ENCODE measurements at regions not wholly inside any gene's neighbourhood (a gene's known extent, or its start where the extent isn't known, plus 50 kb on each side); places are given as distances from the start of the nearest gene placed in this dataset.

GRCh38 chr2:71830497-71831192 is 317.0 kb downstream of the CYP26B1 start:
- FAIRE-seq: no peak
- DNase-seq (ENCODE audit: extremely low spot score, insufficient read length, low read depth): no peak

DNA sequence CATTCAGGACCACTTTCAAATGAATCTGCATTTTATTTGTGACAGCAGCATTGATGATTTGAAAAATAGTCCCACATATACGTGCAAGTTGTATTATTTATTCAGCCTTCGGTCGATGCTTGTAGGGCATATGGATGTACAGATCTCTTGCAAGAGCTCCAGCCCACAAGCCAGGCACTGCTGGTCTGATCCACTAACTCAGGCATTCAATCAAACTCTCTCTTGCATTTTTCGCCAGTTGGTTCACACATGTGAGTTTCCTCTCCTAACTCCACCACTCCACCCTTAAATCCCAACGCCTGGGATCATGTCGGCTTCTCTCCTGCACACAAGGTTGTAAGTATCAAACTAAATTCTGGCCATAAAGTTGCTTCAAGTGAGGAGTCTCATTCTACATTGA is 318.7 kb downstream of the CYP26B1 start:
- FAIRE-seq (no peak), DNase-seq (ENCODE audit: extremely low spot score, insufficient read length, low read depth) (no peak)

DNA sequence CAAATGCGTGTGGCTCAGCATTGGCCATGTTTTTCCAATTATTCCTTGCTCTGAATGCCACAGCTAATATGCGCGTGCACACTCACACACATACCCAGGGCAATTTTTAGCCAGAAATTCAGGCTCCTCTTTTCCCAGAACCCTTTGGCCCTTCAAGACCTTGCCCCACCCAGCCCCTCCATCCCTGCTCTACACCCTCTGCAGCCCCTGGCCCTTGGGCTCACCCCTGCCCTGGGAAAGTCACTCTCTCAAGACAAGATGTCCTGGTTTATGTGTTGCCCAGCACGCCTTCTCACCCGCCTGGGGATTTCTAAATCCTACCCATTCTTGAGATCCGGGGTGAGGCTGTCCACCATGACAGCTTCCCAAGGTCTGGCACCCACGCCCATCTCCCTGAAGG is 319.7 kb downstream of the CYP26B1 start:
- FAIRE-seq (no peak), DNase-seq (ENCODE audit: extremely low spot score, insufficient read length, low read depth) (no peak)

DNA sequence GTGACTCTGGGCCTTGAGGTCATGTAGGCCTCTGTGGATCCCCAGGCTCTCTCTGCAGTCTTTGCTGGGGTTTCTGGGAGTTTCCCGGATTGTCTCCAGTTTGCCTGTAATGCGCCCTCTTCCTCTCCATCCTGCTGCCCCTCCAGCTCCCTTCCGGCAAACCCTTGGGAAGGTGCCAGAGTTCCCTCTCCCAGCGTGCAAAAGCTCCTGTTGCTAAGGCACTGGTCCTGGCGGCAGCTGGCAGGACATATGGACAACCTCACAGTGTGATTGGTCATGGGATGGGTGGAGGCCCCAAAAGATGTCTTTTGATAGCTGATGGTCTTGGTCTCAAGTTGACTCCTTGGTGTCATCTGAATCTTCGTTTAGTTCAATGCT is 320.1 kb downstream of the CYP26B1 start:
- DNase-seq (ENCODE audit: extremely low spot score, insufficient read length, low read depth) (no peak), FAIRE-seq (no peak)

DNA sequence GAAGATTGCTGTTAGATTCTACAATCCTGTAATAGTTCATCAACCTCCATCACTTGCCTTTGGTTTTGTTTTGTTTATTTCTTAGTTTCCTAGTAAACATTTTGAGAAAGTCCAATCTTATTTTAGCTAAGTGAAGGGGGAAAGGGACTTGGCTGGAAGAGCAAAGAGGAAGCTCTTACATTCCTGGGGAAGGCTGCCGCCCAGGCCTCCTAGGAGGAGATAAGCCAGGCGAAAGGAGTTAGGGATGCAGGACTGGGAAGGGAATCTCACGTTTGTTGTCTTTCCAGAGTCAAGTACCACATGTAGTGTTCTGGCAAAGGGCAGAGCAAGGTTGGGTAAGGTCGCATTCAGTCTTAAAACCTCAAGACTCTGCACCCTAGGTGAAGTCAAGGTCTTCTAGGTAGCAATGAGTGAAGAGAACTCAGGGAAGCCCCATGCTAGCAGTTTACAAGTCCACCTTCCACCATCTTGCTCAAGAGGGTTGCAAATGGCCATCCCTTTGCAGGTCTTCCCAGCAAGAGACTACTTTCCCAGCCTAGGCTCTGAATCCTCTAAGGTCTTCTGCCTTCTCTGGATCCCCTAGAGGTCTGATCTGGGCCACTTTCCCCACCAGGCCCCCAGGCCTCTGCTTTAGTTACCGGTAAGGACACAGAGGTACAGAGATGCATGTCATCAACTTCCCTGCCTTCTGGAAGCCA is 320.7 kb downstream of the CYP26B1 start:
- DNase-seq (ENCODE audit: extremely low spot score, insufficient read length, low read depth): no peak
- no peak for FAIRE-seq

GRCh38 chr2:71826299-71826698 is 321.4 kb downstream of the CYP26B1 start:
- no peak for FAIRE-seq
- DNase-seq (ENCODE audit: extremely low spot score, insufficient read length, low read depth): no peak

DNA sequence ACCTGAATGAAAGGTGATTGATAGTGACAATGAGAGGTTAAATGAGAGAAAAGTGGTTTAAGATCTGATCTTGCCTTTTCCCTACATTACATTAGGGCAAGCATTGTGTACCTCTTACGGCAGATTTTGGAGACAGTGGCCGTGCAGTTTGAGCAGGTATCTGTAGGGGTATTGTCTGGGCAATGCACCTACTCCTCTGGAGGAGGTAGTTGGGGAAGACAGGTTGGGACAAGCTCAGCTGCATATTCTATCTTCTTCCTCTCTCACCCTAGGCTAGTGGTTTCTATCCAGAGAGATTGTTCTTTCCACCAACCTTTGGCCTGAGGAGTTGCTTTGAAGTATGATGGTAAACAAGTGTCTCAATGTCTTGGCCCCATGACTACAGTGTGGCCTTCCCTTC is 323.2 kb downstream of the CYP26B1 start:
- DNase-seq (ENCODE audit: extremely low spot score, insufficient read length, low read depth) (no peak), FAIRE-seq (no peak)

- FAIRE-seq (no peak), DNase-seq (ENCODE audit: extremely low spot score, insufficient read length, low read depth) (no peak)
Measured at GRCh38 chr2:71823526-71823925, 324.1 kb downstream of the CYP26B1 start.

DNA sequence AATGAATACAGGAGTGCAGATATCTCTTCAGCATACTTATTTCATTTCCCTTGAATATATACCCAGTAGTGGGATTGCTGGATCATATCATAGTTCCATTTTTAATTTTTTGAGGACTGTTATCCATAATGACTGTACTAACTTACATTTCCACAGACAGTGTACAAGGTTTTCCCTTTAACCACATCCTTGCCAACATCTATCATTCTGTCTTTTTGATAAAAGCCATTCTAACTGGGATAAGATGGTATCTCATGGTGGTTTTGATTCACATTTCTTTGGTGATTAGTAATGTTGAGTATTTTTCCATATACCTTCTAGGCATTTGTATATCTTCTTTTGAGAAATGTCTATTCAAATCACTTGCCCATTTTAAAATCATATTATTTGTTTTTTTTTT is 325.2 kb downstream of the CYP26B1 start:
- FAIRE-seq (no peak), DNase-seq (ENCODE audit: extremely low spot score, insufficient read length, low read depth) (no peak)

DNA sequence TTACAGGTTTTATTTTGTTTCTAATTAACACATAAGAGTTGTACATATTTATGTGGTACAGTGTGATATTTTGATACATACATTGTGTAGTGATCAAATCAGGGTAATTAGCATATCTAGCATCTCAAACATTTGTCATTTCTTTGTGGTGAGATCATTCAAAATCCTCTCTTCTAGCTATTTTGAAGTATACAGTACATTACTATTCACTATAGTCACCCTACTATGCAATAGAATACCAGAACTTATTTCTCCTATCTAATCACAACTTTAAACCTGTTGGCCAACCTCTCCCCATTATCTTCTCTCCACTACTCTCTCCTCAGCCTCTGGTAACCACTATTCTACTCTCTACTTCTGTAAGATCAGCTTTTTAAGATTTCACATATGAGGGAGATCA is 325.8 kb downstream of the CYP26B1 start:
- FAIRE-seq: no peak
- no peak for DNase-seq (ENCODE audit: extremely low spot score, insufficient read length, low read depth)

GRCh38 chr2:71816815-71817214 is 330.8 kb downstream of the CYP26B1 start:
- no peak for FAIRE-seq
- DNase-seq (ENCODE audit: extremely low spot score, insufficient read length, low read depth): no peak

GRCh38 chr2:71815701-71816474 is 331.8 kb downstream of the CYP26B1 start:
- no peak for DNase-seq (ENCODE audit: extremely low spot score, insufficient read length, low read depth)
- no peak for FAIRE-seq

DNA sequence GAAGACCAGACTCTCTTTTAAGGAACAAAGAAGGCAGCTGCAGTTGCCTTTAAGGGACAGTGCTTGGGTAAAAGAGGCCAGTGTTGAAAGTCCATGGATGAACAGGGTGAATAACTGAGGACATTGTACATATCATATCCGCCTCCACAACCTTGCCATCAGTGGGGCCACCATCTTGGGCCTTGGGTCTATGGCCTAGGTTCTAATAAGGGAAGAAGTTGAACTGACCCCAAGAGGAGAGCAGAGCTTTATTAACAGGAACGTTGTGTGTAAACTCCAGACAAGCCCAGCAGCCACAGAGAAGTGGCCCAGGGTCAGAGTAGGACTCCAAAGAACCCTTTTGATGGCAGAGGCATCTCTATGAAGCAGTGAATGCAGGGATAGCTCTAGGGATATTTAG is 332.8 kb downstream of the CYP26B1 start:
- no peak for DNase-seq (ENCODE audit: extremely low spot score, insufficient read length, low read depth)
- FAIRE-seq: no peak

DNA sequence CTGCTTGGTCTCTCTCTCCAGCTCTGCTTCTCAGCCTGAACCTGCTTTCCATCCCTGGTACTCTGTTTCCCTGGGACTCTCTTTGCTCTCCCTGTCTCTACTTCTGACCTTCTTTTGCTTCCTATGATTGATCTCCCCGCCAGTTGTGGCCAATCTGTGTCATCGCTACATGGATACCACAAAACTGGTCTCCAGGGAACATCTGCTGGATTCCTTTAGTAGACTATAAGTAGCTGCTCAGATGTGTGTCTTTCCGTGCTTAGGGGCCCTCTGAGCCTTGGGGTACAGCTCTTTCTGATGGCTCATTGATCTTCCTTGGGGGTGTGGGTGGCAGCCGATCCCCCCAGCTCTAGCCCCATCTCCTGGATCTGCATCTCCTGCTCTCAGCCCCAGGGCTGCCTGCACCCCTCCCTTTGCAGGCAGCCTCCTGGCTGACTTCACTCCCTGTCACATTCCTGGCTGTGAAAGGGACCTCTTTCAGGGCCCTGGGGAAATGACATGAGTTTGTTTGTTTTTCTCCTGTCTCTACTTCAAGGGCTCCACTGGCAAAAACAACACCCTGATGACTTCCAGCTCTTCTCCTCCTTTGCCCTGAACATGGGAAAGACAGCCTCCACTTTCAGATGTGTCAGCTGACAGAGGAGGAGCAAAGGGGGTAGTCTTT is 333.7 kb downstream of the CYP26B1 start:
- no peak for DNase-seq (ENCODE audit: extremely low spot score, insufficient read length, low read depth)
- FAIRE-seq: no peak

DNA sequence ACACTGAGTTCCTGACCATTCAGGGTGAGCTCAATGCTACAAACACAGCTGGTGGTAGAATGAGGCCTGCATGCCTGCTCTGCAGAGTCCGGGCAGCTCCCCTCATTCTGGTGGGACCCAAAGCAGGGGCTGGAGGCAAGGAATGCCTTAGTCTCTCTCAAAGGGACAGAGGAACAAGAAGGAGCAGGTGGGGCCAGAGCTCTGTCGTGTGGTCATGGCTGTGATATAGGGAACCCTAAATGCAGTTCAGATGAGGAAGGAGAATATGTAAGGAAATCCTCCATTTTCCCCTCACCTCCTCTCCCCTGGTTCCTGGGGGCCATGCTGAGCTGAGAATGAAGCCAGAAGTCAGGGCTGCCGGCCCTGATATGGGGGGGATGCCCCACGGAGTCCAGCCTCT is 334.3 kb downstream of the CYP26B1 start:
- DNase-seq (ENCODE audit: extremely low spot score, insufficient read length, low read depth) (no peak), FAIRE-seq (no peak)

DNA sequence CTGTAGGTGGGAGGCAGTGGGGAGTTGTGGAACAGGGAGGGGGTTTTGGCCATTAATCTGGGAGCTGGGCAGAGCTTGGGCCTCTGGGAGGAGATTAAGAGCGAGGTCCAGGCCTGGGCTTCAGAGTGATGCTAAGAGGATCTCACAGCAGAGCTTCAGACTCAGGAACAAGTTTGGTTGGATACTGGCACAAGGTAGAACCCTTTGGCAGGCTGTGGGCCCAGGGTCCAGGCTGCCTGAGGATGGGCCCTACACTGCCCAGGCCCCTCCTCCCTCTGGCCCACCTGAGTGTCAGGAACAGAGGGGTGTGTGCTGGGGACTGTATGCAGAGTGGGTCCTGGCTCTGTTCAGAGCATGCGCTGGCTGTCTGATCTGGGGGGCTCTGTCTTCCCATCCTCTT is 334.9 kb downstream of the CYP26B1 start:
- FAIRE-seq (no peak), DNase-seq (ENCODE audit: extremely low spot score, insufficient read length, low read depth) (no peak)

GRCh38 chr2:71811726-71812125 is 335.9 kb downstream of the CYP26B1 start:
- DNase-seq (ENCODE audit: extremely low spot score, insufficient read length, low read depth): no peak
- FAIRE-seq: no peak

GRCh38 chr2:71811157-71811556 is 336.5 kb downstream of the CYP26B1 start:
- FAIRE-seq (no peak), DNase-seq (ENCODE audit: extremely low spot score, insufficient read length, low read depth) (no peak)

- no peak for DNase-seq (ENCODE audit: extremely low spot score, insufficient read length, low read depth)
- no peak for FAIRE-seq
Measured at GRCh38 chr2:71807581-71808451, 339.8 kb downstream of the CYP26B1 start.

GRCh38 chr2:71806432-71806831 is 341.2 kb downstream of the CYP26B1 start:
- FAIRE-seq (no peak), DNase-seq (ENCODE audit: extremely low spot score, insufficient read length, low read depth) (no peak)

All from GM18507 (cell line).